ENCODE measurements at regions not wholly inside any gene's neighbourhood (a gene's known extent, or its start where the extent isn't known, plus 50 kb on each side); places are given as distances from the start of the nearest gene placed in this dataset.

DNA sequence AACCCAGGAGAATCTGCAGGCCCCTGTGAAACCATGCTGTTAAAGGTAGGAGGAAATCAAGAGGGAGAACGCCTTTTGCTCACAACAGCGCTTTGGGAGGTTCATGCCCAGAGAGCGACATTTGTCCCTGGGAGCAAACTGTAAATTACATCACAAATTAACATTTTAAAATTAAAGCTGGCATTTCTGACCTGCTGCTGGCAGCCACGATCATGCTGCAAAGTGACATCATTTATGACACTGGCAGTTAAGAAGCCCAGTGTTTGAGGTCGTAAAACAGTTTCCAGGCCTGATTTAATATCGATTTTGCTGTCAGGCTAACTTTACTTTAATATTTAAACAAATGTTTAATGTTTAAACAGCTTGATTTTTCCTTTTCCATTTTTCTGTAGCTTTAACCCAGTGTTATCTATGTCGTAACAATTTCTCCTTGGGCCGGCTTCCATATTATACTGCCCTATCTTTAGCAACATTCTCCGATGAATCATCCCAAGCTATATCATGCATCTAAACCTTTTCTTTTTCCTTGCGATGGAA lies 86.5 kb upstream of the NPVF start:
- DNase-seq, result no peak

DNA sequence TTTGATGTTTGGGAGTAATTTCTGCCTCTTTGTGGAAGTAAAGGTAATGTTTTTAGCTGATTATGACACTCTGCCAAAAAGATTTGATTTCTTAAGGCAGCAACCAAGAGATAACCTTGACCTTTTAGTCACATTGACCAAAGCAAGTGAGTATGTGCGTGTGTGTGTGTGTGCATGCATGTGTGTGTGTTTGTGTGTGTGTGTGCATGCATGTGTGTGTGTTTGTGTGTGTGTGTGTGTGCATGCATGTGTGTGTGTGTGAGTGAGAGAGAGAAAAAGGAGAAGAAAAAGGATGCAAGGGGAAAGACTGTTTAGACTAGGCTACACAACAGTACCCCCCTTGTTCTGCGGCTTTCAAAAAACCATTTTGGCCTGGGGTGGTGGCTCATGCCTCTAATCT lies 88.1 kb upstream of the NPVF start:
- no peak for DNase-seq

GRCh38 chr7:25318047-25318446 lies 89.8 kb upstream of the NPVF start:
- no peak for DNase-seq

DNA sequence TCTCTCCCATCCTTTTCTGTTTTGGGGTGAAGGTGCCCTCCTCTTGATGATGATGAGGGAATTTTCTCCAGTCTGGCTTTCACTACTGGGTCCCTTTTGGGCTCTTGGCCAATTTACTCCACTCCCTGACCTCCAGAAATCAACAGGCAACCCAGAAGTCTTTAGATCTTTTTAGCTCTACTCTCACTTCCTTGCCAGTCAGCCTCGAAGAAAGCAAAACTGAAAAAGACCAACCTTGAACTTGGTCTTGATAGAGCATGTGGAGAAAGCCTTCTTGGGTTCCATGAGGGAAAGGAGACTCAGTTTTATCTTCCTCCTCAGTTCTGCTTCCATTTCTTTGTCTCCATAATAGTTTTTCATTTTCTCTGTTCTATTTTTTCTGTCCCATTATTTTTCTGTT lies 91.4 kb upstream of the NPVF start:
- DNase-seq, result no peak

- DNase-seq, result no peak
Observed at GRCh38 chr7:25320791-25321190, 92.5 kb upstream of the NPVF start.

GRCh38 chr7:25321424-25321823 lies 93.1 kb upstream of the NPVF start:
- no peak for DNase-seq

DNA sequence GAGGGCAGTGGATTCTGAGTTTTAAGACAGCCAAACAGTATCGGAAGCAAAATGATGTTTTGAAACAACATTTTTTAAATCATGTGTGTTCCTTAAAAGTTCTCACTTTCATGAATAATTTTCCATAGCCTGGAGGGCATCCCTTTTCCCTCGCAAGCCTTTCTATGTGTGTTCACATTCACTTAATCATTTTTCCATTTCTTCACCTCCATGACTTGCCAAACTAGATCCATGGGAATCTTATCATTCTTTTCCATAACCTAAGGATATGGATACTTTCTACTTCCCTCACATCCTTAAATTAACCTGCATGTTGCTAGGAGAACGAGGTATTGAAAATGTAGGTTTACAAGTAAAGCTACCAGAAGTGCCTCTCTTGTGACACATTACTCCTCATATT lies 94.2 kb upstream of the NPVF start:
- no peak for DNase-seq

- DNase-seq, result no peak
Observed at GRCh38 chr7:25325186-25325757, 97.0 kb upstream of the NPVF start.

GRCh38 chr7:25326501-25327156 lies 98.3 kb upstream of the NPVF start:
- DNase-seq, result no peak

DNA sequence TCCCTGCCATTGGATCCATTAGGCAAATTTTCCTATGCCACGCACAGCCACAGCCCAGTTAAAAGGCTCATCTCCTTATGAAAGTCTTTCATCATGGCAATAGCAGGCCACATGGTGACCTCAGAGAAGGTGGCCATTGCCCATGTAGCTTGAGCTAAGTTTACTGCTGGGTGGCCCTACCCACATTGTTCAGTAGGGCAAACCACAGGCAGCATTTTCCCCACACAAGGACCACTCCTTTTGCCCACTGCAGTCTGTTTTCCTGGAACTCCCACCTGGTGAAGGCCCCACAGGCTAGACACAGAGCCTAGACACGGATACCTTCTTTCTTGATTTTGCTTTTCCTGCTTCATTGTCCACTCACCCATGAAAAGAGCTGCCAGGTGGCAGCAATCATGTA lies 101.5 kb upstream of the NPVF start:
- DNase-seq, result no peak

DNA sequence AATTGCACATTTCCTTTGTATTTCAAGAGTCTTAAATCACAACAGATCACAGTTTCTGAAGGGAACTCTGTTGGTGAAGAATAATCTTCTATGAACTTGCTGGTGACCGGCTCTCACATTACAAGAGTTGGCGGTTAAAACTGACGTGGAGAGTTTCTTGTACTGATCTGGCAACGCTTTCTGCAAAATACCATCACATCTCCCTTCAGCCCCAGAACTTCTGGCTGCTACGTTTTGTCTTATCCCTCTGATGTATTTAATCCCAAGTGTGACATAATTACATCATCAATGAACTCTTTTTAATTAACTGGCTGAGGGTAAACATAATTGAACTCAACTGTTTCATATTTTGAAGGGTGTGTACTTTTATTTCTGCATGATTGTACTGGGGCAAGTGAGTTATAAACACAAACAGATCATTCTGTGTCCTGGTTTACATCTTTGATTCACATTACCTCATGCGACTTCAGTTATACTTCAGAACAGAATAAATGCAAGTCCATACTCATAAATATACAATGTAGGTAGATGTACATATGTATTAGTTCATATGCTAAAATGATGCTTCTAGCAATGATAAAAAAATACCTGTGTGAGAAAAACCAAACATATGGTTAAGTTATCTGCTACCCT lies 105.1 kb upstream of the NPVF start:
- DNase-seq, result no peak

DNA sequence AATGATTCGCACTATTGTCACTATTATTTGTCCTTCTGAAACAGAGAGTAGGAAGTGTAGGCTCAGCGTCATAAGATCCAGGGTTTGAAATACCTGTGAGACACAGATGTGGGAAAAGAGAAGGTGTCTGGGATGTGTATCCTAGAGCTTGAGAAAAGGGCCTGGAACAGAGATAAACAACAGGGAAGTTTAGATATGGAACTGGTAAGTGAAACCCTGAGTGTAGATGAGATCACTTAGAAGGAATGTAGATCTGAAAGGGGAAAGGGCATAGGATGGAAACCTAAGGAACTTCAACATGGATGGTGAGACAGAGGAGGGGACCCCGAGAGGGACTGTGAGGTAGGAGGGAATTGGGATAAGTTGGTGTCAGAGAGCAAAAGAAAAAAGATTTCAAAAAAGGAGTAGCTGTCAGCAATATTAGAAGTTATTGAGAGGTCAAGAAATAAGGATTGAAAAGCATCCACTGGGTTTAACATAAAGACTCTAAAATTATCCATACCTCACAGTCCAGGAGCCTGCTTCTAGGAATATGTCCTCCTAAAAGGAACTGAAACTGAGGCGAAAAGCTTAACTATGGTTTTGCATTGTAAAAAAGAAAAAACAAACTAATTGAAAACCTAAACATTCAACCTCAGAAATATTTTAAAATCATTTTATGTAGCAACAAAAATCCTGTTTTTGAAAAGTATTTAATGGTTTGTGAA lies 119.2 kb upstream of the NPVF start:
- no peak for DNase-seq

DNA sequence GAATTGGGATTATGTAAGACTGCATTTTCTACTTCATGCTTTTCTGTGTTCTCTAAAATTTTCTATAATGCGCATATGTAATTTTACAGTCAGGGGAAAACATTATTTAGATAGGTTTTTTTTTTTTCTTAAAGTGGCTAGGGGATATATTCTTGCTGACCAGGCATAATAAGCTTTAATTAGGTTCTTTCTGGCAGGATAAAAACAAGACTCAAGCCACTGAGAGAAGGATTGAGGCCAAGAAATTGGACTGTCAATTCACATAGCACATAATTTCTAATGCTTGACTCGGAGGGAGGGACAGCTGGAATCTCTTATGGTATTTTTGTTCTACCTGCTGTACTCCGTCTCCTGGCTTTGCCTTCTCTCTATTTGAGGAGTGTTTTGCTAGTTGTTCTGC lies 119.8 kb upstream of the NPVF start:
- no peak for DNase-seq

DNA sequence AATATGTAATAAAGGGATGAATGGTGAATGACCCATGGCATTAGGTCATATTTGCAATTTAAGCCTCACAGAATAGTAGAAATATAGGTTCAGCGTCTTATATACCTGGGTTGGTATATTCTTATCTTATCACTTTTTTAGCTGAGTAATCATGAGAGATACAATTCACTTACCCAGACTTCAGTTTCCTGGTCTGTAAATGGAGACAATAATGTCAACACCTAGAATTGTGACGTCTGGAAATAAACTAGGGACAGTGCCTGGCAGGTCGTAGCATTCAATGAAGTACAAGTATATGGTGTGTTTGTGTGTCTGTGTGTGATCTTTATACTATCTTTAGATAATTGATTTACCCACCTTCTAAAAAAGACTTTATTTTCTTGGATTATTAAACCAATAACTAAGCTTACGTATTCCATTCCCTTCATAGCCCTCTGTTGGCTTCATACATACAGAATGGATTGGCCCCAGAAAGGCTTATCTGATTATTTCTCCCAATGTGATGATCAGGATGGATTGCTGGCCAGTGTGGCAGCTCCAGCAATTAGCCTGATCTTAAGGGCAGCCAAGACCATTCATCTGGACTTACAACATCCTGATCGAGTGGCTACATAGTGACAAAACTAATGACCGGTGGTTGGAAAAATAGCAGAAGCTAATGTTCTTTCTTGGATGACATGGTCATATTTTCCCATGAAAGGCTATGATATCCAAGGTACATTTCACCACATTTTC lies 121.2 kb upstream of the NPVF start:
- no peak for DNase-seq

- DNase-seq, result no peak
Observed at GRCh38 chr7:25350041-25350440, 121.8 kb upstream of the NPVF start.

DNA sequence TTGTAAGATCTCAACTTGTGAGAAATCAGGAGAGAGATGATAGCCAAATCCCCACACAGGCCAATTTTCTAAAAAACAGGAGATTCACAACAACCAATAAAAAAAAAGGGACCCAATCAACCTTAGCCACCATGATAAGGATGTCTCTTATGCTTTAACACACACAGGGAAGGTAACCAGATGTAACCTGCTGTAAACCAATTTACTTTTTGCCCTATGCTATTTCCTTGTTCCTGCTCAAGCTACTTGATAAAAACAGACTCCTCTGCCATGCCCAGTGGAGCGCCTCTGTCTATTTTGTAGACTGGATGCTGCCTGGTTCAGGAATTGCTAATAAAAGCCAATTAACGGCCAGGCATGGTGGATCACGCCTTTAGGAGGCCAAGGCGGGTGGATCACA lies 123.5 kb upstream of the NPVF start:
- DNase-seq, result no peak

- DNase-seq, result no peak
Observed at GRCh38 chr7:25353196-25353595, 124.9 kb upstream of the NPVF start.

GRCh38 chr7:25353732-25354131 lies 125.4 kb upstream of the NPVF start:
- no peak for DNase-seq

GRCh38 chr7:25356534-25357151 lies 128.4 kb upstream of the NPVF start:
- DNase-seq, result no peak

DNA sequence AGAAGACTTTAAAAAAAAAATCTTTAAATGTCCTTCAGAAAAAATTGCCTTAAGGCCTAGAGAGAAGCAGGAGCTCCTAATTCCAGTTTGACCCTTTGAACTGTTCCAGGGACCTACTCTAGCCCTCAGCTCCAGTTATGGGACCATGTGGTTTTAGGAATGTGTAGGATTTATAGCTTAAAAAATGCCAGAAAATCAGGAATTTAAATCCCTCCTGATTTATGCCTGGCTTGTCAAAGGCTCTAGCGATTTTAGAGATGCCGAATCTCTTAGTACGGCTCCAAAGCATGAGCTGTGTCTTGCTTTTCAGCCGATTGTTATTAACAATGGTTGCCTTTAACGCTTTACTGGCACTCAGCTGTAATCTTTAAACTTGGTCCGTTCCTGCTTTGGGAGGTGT lies 130.6 kb upstream of the NPVF start:
- no peak for DNase-seq

DNA sequence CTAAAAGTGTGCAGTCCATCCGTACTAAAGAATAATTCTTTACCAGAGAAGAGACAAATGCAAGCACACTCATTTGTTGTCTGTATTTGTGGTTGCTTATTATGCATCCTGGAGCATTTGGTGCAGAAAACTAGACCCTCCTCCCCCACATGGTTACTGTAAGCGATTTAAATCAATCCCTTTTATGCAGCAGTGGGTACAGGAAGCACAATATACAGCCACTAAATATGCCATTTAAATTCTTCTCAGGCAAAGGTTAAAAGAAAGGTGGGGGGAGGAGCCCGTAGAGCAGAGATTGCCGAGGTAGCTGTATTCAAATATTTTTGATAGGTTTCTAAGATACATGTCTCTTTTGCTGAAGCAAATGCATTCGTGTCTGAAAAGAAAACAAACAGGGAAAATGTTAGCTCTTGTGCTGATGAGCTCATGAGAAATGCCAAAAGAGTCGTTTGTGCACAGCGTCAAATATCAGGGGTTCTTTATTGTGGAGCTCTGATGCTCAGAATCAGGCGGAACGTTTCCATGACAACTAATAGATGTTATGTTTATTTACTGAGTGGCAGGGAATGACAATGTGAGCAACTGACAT lies 131.3 kb upstream of the NPVF start:
- no peak for DNase-seq

- no peak for DNase-seq
Observed at GRCh38 chr7:25360451-25360850, 132.2 kb upstream of the NPVF start.
